HEK293T (cell line): ENCODE measurements at regions not wholly inside any gene's neighbourhood (a gene's known extent, or its start where the extent isn't known, plus 50 kb on each side); places are given as distances from the start of the nearest gene placed in this dataset.

Source experiments
- ARNT ChIP-seq: fragments of 450-650 bp; IDR thresholded peaks from 2 replicates; pipeline ENCODE4 v1.6.1; 2017; ENCODE audit warnings: mild to moderate bottlenecking
- BHLHE40 ChIP-seq: fragments of 450-650 bp; IDR thresholded peaks from 2 replicates; pipeline ENCODE4 v1.6.1; 2016; ENCODE audit warnings: mild to moderate bottlenecking, moderate library complexity, borderline replicate concordance
- FOXA1 ChIP-seq: fragments of 450-650 bp; IDR thresholded peaks from 2 replicates; pipeline ENCODE4 v1.6.1; 2016; ENCODE audit warnings: mild to moderate bottlenecking
- FOXM1 ChIP-seq: fragments of 450-650 bp; IDR thresholded peaks from 2 replicates; pipeline ENCODE4 v1.6.1; 2017; ENCODE audit warnings: mild to moderate bottlenecking, borderline replicate concordance
- SP1 ChIP-seq: fragments of 450-650 bp; IDR thresholded peaks from 2 replicates; pipeline ENCODE4 v1.6.1; 2017
- SUZ12 ChIP-seq: fragments of 450-650 bp; IDR thresholded peaks from 2 replicates; pipeline ENCODE4 v1.6.1; 2016; ENCODE audit warnings: mild to moderate bottlenecking
- TARDBP ChIP-seq: fragments of 450-650 bp; IDR thresholded peaks from 2 replicates; pipeline ENCODE4 v1.6.1; 2016
- ZNF384 ChIP-seq: fragments of 450-650 bp; IDR thresholded peaks from 2 replicates; pipeline ENCODE4 v1.6.1; 2016

DNA sequence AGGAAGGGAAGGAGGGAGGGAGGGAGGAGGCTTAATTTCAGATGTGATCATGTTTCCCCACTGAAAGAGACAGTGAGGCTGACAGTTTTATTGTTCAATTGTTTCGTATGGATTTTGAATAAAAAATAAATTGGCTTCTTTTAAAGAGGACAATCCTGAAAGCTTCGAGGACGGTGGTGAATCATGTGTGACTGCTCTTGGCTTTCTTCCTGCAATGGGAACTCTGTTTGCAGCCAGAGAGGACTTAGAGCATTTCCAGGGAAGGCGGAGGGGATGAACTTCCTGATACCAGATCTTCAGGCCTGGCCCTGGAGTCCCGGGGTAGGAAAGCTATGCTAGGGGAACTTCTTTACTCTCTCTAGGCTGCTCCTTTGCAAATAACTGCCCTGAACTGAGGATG is 72.8 kb upstream of the C16orf82 start:
- TF ChIP-seq FOXM1 (no peak), FOXA1 (no peak), ZNF384 (no peak), TARDBP (no peak), BHLHE40 (no peak), SUZ12 (no peak), ARNT (no peak), SP1 (no peak)
